ENCODE measurements at regions not wholly inside any gene's neighbourhood (a gene's known extent, or its start where the extent isn't known, plus 50 kb on each side); places are given as distances from the start of the nearest gene placed in this dataset.

- TF ChIP-seq CTCF (IDR thresholded peaks at IDR 0.05), result no peak
- TF ChIP-seq POLR2AphosphoS5 (IDR thresholded peaks at IDR 0.05), result no peak
- TF ChIP-seq POLR2A (IDR thresholded peaks at IDR 0.05; ENCODE audit: low read depth), result no peak
- TF ChIP-seq EP300 (IDR thresholded peaks at IDR 0.05), result no peak
Observed at GRCh38 chr3:13727890-13728289, 152.0 kb downstream of the WNT7A start.
